ENCODE measurements at regions not wholly inside any gene's neighbourhood (a gene's known extent, or its start where the extent isn't known, plus 50 kb on each side); places are given as distances from the start of the nearest gene placed in this dataset.

GRCh38 chr12:27148373-27148772 is 66.0 kb upstream of the C12orf71 start:
- H3K9me3 ChIP-seq = no peaks in the 10 kb centered on the region
- no peaks in the 10 kb centered on the region for H3K36me3 ChIP-seq
- no peak overlapping the region for H3K27ac ChIP-seq
- peaks cover under 1 to 7% of the 10 kb centered on the region in 2 donors for H3K4me1 ChIP-seq (ENCODE audit: control insufficient read depth in 1 of 2, low read depth in 2 of 2)
- no peak overlapping the region for H3K4me3 ChIP-seq
- H3K27me3 ChIP-seq (replicated peaks; ENCODE audit: insufficient read depth) = no peaks in the 10 kb centered on the region
- DNase-seq (ENCODE audit: low spot score) (no peak), ATAC-seq (ENCODE audit: insufficient number of reproducible peaks, low FRiP score, low read depth) (no peak)
- TF ChIP-seq CTCF (IDR thresholded peaks at IDR 0.05) = no peak

- TF ChIP-seq CTCF (IDR thresholded peaks at IDR 0.05) = no peak
- H3K4me1 ChIP-seq (ENCODE audit: control insufficient read depth in 1 of 2, low read depth in 2 of 2) = peaks cover 0 to 3% of the 10 kb centered on the region in 2 donors
- H3K36me3 ChIP-seq = no peaks in the 10 kb centered on the region
- no peak for ATAC-seq (ENCODE audit: insufficient number of reproducible peaks, low FRiP score, low read depth)
- no peak overlapping the region for H3K27ac ChIP-seq
- no peak for DNase-seq (ENCODE audit: low spot score)
- H3K27me3 ChIP-seq (replicated peaks; ENCODE audit: insufficient read depth) = no peaks in the 10 kb centered on the region
- H3K9me3 ChIP-seq = no peaks in the 10 kb centered on the region
- H3K4me3 ChIP-seq = no peak overlapping the region
These were observed 66.4 kb upstream of the C12orf71 start for GRCh38 chr12:27148791-27149190.

- no peaks in the 10 kb centered on the region for H3K27me3 ChIP-seq (replicated peaks; ENCODE audit: insufficient read depth)
- H3K9me3 ChIP-seq = no peaks in the 10 kb centered on the region
- H3K36me3 ChIP-seq = no peaks in the 10 kb centered on the region
- H3K27ac ChIP-seq = no peak overlapping the region
- H3K4me3 ChIP-seq = no peak overlapping the region
- no peak for ATAC-seq (ENCODE audit: insufficient number of reproducible peaks, low FRiP score, low read depth)
- TF ChIP-seq CTCF (IDR thresholded peaks at IDR 0.05) = no peak
- no peaks in the 10 kb centered on the region for H3K4me1 ChIP-seq (ENCODE audit: control insufficient read depth in 1 of 2, low read depth in 2 of 2)
- DNase-seq (ENCODE audit: low spot score) = no peak
These were observed 69.1 kb upstream of the C12orf71 start for GRCh38 chr12:27151479-27151878.

- no peak for TF ChIP-seq CTCF (IDR thresholded peaks at IDR 0.05)
These were observed 75.9 kb upstream of the C12orf71 start for GRCh38 chr12:27158297-27158696.

GRCh38 chr12:27161458-27162228 is 79.3 kb upstream of the C12orf71 start:
- ATAC-seq (ENCODE audit: insufficient number of reproducible peaks, low FRiP score, low read depth) (no peak), DNase-seq (ENCODE audit: low spot score) (no peak)
- H3K4me3 ChIP-seq = no peak overlapping the region
- no peaks in the 10 kb centered on the region for H3K9me3 ChIP-seq
- H3K36me3 ChIP-seq = no peaks in the 10 kb centered on the region
- no peaks in the 10 kb centered on the region for H3K27me3 ChIP-seq (replicated peaks; ENCODE audit: insufficient read depth)
- no peak overlapping the region for H3K27ac ChIP-seq
- no peaks in the 10 kb centered on the region for H3K4me1 ChIP-seq (ENCODE audit: control insufficient read depth in 1 of 2, low read depth in 2 of 2)
- TF ChIP-seq CTCF (IDR thresholded peaks at IDR 0.05) = no peak

More at GRCh38 chr12:27158297-27158696, 75.9 kb upstream of the C12orf71 start:
- no peaks in the 10 kb centered on the region for H3K9me3 ChIP-seq
- no peaks in the 10 kb centered on the region for H3K4me1 ChIP-seq (ENCODE audit: control insufficient read depth in 1 of 2, low read depth in 2 of 2)
- H3K4me3 ChIP-seq = no peak overlapping the region
- H3K27me3 ChIP-seq (replicated peaks; ENCODE audit: insufficient read depth) = no peaks in the 10 kb centered on the region
- H3K27ac ChIP-seq = no peak overlapping the region
- no peak for DNase-seq (ENCODE audit: low spot score)
- H3K36me3 ChIP-seq = no peaks in the 10 kb centered on the region
- no peak for ATAC-seq (ENCODE audit: insufficient number of reproducible peaks, low FRiP score, low read depth)

All from thoracic aorta (tissue), 2 donors.